Uterus (tissue), 3 donors: ENCODE measurements at regions not wholly inside any gene's neighbourhood (a gene's known extent, or its start where the extent isn't known, plus 50 kb on each side); places are given as distances from the start of the nearest gene placed in this dataset. TPM values are rescaled to one million over a fixed set of nuclear protein-coding genes. Genes with fewer than 3 reads are reported as not detected.

ENCODE experiments used
- DNase-seq, 2 donors: peaks; one replicate each; pipeline ENCODE4 v3.0.0-alpha.2; 2019 to 2020
- H3K27ac ChIP-seq, 2 donors: fragments of 200-600 bp; sonication (generic); 1 replicate in 1 of 2; 2 replicates in 1 of 2; pipeline ENCODE4 v1.5.1; 2016 to 2018
- H3K27me3 ChIP-seq, 2 donors: fragments of 200-600 bp; sonication (generic); one replicate each; pipeline ENCODE4 v1.5.1; 2018 to 2019; ENCODE audit warnings: control low read depth in 1 of 2
- H3K36me3 ChIP-seq, 2 donors: fragments of 200-600 bp; sonication (generic); one replicate each; pipeline ENCODE4 v1.5.1; 2019; ENCODE audit warnings: control low read depth in 1 of 2
- H3K4me1 ChIP-seq, 2 donors: fragments of 200-600 bp; sonication (generic); one replicate each; pipeline ENCODE4 v1.5.1; 2018 to 2019; ENCODE audit warnings: control low read depth in 1 of 2
- H3K4me3 ChIP-seq, 2 donors: fragments of 200-600 bp; sonication (generic); 1 replicate in 1 of 2; 2 replicates in 1 of 2; pipeline ENCODE4 v1.5.1; 2018 to 2019; ENCODE audit warnings: mild to moderate bottlenecking in 1 of 2
- H3K9me3 ChIP-seq, 2 donors: fragments of 200-600 bp; sonication (generic); one replicate each; pipeline ENCODE4 v1.5.1; 2019; ENCODE audit warnings: control low read depth in 1 of 2
- POLR2A ChIP-seq, 2 donors: fragments of 450-650 bp; IDR thresholded peaks; one replicate each; pipeline ENCODE4 v1.6.1; 2016; ENCODE audit warnings: antibody characterized with exemption in 2 of 2, mild to moderate bottlenecking in 1 of 2, moderate library complexity in 1 of 2
- intact Hi-C: fragments of 100-400 bp; cut with DNase I; formaldehyde crosslinking; loops from one replicate; pipeline ENCODE4 v1.15.1; 2023; ENCODE audit warnings: low total_unique reads
- small RNA-seq: library from RNA; depleted of rRNA; stranded (forward); fragments of <200 nt; gene quantifications from one replicate; pipeline ENCODE3, GENCODE V24; 2016
- TF ChIP-seq, protein P1 (sequence below), 4 experiments: fragments of 200-600 bp in 2 of 4; fragments of 450-650 bp in 2 of 4; sonication (generic) in 2 of 4; IDR thresholded peaks; one replicate each; pipeline ENCODE4 v1.5.1; 2016 to 2019; ENCODE audit warnings: antibody characterized with exemption in 4 of 4, mild to moderate bottlenecking in 2 of 4, moderate library complexity in 1 of 4
- donor health status: DM: yes; HTN: yes; CAD: no.

DNA sequence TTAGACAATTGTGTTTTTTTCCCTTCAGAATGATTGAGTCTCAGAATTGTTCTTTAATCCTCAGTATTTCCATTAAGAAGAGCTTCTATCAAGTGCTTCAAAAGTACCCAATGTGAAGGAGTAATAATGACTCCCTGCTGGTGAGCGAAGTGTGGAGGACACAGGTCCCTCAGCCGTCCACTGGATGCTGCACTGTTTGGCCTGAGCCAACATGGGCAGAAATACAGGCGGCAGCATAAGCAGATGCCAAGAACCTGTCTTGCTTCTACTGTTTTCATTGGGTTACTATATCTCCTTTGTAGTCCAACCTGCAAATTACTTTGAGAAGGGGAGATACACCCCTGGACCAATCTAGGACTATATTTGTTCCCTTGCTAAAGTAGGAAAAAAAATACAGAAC is 55.3 kb upstream of the DPH5 start:
- Histone ChIP-seq H3K9me3 (no peaks in the 10 kb centered on the region), H3K36me3 (no peaks in the 10 kb centered on the region), H3K27ac (no peak overlapping the region), H3K27me3 (no peaks in the 10 kb centered on the region), H3K4me3 (no peak overlapping the region), H3K4me1 (no peaks in the 10 kb centered on the region)
- TF ChIP-seq, protein P1, sequence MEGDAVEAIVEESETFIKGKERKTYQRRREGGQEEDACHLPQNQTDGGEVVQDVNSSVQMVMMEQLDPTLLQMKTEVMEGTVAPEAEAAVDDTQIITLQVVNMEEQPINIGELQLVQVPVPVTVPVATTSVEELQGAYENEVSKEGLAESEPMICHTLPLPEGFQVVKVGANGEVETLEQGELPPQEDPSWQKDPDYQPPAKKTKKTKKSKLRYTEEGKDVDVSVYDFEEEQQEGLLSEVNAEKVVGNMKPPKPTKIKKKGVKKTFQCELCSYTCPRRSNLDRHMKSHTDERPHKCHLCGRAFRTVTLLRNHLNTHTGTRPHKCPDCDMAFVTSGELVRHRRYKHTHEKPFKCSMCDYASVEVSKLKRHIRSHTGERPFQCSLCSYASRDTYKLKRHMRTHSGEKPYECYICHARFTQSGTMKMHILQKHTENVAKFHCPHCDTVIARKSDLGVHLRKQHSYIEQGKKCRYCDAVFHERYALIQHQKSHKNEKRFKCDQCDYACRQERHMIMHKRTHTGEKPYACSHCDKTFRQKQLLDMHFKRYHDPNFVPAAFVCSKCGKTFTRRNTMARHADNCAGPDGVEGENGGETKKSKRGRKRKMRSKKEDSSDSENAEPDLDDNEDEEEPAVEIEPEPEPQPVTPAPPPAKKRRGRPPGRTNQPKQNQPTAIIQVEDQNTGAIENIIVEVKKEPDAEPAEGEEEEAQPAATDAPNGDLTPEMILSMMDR (IDR thresholded peaks at IDR 0.05): no peak
- TF ChIP-seq POLR2A (IDR thresholded peaks at IDR 0.05): no peak
- intact Hi-C loops: no loop called here
- DNase-seq: no peak

DNA sequence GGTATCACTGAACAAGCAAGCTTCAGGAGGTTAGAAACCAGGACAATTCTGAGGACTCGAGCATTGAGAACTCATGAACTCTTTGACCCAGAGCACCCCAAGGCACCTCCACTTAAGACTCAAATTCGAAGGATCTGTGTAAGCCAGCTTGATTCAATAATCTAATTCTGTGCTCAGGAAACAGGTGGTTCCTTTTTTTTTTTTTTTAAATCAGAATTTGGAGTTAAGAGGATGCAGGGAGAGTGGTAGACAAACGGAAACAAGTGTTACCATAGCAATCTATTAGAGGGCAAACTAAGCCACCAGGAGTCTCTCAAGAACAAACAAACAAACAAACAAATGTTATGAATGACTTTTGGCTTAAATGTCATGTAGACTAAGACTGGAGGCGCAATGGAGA is 53.8 kb upstream of the DPH5 start:
- Histone ChIP-seq H3K9me3 (no peaks in the 10 kb centered on the region), H3K4me1 (no peaks in the 10 kb centered on the region), H3K4me3 (no peak overlapping the region), H3K27me3 (no peaks in the 10 kb centered on the region), H3K27ac (no peak overlapping the region), H3K36me3 (no peaks in the 10 kb centered on the region)
- intact Hi-C loops: no loop called here
- TF ChIP-seq POLR2A (IDR thresholded peaks at IDR 0.05): no peak
- TF ChIP-seq, protein P1 (IDR thresholded peaks at IDR 0.05): no peak
- no peak for DNase-seq

DNA sequence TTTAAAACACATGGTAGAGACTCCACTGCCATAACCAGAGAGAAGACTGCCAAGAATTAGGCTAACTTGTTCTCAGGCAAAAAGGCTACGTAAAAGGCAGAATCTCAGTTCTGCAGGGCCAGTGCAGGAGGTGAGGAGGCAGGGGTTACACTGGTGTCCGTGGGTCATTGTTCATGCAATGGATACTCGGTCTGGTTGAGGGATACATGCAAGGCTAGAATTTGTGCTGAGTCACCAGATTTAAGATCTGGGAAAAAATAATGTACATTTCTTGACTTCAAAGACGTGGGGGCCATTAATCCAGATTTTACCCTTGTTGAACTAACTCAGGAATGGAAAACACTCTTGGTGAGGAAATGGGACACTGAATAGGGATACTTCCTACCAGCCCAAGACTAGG is 52.3 kb upstream of the DPH5 start:
- TF ChIP-seq POLR2A (IDR thresholded peaks at IDR 0.05): no peak
- TF ChIP-seq, protein P1 (IDR thresholded peaks at IDR 0.05): no peak
- intact Hi-C loops: no loop called here
- H3K27ac ChIP-seq: no peak overlapping the region
- no peaks in the 10 kb centered on the region for H3K4me1 ChIP-seq
- H3K4me3 ChIP-seq: no peak overlapping the region
- DNase-seq: no peak
- no peaks in the 10 kb centered on the region for H3K36me3 ChIP-seq
- no peaks in the 10 kb centered on the region for H3K27me3 ChIP-seq
- H3K9me3 ChIP-seq: no peaks in the 10 kb centered on the region

DNA sequence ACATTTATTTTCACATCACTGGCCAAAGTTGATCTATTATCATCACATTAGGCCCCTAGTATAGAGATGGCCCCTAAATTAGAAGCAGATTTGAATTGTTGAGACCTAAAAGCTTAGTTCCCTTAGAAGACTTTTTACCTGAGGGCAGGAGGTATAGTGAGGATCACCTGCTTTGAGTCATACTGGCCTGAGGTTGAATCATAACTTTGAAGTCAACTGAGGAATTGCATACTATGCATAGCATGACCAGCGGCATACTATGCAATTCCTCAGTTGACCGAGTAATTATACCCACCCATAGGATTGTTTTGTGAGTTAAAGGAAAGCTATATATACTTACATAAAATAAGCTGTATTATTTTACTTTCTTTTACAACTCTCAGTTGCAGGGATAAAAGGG is 50.3 kb upstream of the DPH5 start:
- Histone ChIP-seq H3K9me3 (no peaks in the 10 kb centered on the region), H3K36me3 (no peaks in the 10 kb centered on the region), H3K27ac (no peak overlapping the region), H3K4me1 (no peaks in the 10 kb centered on the region), H3K4me3 (no peak overlapping the region), H3K27me3 (no peaks in the 10 kb centered on the region)
- DNase-seq: no peak
- intact Hi-C loops: no loop called here
- TF ChIP-seq, protein P1 (IDR thresholded peaks at IDR 0.05): no peak
- TF ChIP-seq POLR2A (IDR thresholded peaks at IDR 0.05): no peak

Small RNA genes lying in the stretch of these regions (small RNA-seq; reads per million reads assigned to genes)
- not detected for gene RF00424
